HG03432 (cell line): ENCODE measurements at regions not wholly inside any gene's neighbourhood (a gene's known extent, or its start where the extent isn't known, plus 50 kb on each side); places are given as distances from the start of the nearest gene placed in this dataset.
"Not testable (repeated sequence)": the region's sequence is repeated elsewhere in the genome, so short reads cannot be mapped to it uniquely, and the experiment has no call there.

Experiments
- ATAC-seq: cut with Tn5 transposase; IDR thresholded peaks from one replicate; pipeline ENCODE4 v1.9.1; 2021; ENCODE audit warnings: mild to moderate bottlenecking, moderate library complexity; ENCODE audit not compliant: unreplicated experiment

DNA sequence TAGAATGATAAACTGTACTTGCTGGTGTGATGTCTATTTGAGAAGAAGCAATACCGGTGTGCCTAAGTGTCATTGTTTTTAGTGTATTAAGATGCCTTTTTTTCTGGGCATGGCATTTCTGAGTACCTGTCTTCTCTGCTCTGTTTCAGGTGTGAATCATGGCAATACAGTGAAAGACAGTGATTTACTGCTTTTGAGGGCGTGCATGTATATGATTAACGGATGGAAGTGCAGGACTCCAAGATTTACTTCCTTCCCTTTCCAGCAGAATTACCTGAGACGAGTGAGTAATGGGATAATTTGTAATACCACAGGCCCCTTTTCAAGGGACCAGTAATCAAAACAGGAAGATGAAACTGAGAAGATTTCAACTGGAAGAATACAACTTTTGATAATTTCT is 315.8 kb downstream of the SOX4 start:
- no peak for ATAC-seq

DNA sequence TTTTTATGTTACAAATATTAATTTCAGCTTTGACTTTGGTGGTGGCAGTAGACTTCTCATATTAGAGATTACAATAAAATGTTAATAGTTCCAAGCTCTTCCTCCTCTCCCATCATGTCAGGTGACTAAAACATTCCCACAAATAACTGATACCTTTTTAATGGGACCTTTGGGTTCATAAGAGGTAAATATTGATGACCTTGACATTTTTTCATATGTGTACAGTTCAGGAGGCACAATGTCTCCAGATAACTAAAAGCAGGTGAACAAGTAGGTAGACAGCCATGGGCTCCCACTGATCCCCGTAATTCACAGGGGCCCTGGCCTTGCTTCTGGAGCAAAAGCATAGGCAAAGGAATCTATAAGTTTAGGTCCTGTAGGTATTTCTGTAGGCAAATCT is 317.7 kb downstream of the SOX4 start:
- ATAC-seq = no peak

GRCh38 chr6:21912151-21912832 is 318.7 kb downstream of the SOX4 start:
- no peak for ATAC-seq

- ATAC-seq = no peak
These were observed 320.8 kb downstream of the SOX4 start for GRCh38 chr6:21914121-21914973.

DNA sequence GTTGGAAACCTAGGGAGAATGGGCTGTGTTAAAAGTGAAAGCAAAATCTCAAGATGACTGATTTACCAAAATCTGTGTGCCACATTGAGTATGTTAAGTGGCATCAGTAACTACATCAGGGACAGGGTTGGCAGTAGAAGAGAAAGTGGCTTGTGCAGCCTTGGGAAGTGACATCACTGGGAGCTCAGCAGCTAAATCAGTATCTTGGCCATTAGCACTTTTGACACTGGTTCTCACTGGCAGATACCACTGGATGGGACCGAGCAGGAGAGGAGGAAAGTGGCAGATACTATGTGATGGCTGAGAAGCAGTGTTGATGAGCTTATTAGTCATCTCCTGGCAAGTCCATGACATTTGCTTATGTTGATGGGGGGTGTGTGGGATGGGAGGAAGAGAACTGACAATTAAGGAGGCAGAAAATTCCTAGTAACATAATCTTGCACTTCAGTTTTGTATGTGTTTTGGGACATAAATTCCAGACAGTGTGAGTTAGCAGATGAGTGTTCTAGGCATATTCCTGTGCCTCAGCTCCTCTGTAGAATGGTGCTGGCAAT is 322.2 kb downstream of the SOX4 start:
- peak; percentile 65 for ATAC-seq

DNA sequence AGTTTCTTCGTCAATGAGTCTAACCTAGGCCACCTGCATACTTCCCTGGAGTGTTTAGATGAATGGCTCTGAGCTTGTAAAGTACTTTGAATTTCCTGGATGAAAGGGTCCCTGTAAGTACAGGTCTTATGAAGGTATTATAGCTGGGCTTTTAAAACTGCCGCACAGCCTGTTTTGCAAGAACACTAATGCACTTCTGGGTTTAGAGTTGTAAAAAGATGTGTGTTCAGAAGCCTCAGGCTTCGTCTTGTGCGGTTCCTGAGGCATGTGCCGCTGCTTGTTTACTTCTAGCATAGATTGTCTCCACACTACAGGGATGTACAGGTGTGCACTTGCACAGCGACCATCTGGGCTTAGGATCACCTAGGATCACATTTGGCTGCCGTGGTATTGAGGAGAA is 324.5 kb downstream of the SOX4 start:
- no peak for ATAC-seq

DNA sequence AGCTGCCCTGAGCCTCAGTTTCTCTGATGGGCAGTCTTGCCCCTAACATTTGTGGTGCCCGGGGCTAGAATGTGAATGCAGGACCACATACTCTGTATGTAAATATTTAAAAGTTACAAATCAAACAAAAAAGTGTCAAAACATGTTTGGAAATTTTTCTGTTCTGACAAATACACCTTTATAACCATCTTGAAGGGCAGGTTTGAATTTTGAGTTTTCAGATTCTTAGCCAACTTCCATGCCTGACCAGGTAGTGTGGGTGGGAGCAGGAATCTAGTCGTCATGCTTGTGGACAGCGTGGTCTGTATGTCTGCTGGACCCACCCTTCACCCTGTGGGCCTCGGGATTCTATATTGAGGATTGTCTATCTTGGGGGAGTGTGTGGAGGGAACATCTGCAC is 325.1 kb downstream of the SOX4 start:
- ATAC-seq = no peak

DNA sequence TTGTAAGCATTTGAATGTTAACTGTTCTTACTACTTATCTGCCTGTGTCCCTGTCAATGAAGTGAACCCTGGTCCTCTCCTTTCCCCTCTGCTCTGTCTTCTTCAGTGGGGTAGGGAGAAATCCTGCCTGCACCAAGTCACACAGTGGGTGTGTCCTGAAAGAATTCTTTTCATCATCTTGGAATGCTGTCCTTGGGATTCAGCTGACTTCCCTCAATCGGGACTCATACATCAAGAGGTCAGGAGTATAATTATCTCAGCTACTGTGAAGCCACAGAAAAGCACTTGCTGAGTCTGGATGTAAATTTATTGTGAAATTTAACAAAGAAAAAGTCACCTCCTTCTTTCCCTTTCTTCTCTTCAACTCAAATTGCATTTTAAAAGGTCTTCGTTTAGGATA is 328.5 kb downstream of the SOX4 start:
- ATAC-seq = no peak

GRCh38 chr6:21924002-21924401 is 330.5 kb downstream of the SOX4 start:
- no peak for ATAC-seq

GRCh38 chr6:21928827-21929226 is 335.3 kb downstream of the SOX4 start:
- no peak for ATAC-seq

DNA sequence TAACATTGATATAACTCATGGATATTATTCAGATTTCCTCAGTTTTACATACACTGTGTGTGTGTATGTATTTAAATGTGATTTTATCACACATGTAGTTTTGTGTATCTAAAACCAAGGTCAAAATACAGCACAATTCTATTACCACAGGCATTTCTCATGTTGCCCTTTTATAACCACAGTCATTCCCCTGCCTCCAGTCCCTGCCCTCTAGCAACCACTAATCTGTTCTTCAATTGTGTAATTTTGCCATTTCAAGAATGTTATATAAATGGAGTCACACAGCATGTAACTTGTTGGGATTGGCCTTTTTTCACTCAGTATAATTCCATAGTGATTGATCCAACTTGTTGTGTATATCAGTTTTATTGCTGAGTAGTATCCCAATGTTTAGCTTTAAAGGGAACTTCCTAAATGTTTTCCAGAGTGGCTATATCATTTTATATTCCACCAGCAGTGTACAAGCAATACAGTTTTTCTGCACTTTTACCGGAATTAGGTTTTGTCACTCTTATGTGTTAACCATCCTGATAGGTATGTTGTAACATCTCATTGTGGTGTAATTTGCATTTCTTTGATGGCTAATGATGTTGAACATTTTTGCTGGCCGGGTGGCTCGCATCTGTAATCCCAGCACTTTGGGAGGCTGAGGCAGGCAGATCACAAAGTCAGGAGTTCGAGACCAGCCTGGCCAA is 338.2 kb downstream of the SOX4 start:
- ATAC-seq = no peak

DNA sequence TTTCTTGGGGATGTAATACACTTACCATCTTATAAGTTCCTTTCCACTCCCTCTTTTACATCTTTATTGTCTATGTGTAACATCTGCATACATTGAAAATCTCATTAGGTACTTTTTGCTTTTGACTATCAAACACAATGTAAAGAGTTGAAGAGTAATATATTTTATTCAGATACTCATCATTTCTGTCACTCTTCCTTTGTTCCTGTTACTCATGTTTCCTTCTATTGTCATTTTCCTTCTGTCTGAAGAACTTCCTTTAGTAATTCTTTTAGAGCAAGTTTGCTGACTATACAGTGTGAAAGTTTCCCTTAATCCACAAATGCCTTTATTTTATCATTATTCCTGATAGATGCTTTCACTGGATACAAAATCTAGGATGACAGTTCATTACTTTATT is 339.8 kb downstream of the SOX4 start:
- no peak for ATAC-seq

DNA sequence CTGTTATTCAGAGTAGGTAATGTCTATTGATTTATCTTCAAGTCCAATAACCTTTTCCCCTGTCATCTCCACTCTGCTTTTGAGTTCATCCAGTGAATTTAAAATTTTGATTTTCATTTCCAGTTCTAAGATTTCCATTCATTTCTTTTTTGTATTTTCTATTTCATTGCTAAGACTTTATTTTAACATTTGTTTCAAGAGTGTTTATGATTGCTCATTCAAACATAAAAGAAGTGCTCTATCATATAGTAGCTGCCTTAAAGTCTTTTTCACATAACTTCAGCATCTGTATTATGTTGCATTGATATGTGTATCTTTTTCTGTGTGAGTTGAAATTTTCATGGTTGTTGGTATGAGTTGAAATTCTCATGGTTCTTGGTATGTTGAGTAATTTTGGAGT is 341.6 kb downstream of the SOX4 start:
- no peak for ATAC-seq

DNA sequence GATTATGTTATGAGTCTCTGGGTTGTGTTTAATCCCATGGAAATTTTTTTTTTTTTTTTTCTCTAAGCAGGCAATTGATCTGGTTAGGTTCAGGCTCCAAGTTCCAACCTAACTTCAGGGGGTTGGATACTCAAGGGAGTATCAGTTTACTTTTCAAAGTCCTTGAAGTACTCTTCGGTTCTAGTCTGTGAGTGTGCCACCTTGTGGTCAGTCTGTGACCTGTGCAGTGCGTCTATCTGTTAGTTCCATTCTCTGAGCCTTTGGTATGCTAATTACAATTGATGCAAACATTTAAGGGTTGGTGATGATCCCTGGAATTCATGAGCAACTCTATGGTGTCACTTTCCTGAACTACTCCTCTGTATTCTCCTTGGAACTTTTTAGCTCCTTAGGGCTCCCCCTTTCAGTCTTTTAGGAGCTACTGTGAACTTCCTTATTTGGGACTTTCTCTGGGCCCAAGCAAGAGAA is 342.0 kb downstream of the SOX4 start:
- ATAC-seq = no peak

- no peak for ATAC-seq
These were observed 343.9 kb downstream of the SOX4 start for GRCh38 chr6:21937466-21937865.

- not testable (repeated sequence) for ATAC-seq
These were observed 345.5 kb downstream of the SOX4 start for GRCh38 chr6:21939066-21939465.

DNA sequence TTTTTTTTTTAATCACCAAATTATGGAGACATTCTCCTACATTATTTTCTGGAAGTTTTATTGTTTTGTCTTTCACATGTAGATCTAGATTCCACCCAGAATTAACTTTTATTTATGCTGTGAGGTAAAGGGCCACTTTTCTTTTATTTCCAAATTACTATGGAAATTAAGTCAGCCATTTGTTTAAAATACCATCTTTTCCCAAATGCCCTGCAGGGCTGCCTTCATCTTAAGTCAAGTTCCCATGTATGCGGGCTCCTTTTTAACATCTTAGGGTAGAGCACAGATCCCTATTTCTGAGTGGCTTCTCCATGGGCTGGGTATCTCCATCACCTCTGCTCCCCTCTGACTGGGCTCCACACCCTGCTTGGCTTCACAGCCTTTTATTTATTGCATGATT is 348.4 kb downstream of the SOX4 start:
- no peak for ATAC-seq

DNA sequence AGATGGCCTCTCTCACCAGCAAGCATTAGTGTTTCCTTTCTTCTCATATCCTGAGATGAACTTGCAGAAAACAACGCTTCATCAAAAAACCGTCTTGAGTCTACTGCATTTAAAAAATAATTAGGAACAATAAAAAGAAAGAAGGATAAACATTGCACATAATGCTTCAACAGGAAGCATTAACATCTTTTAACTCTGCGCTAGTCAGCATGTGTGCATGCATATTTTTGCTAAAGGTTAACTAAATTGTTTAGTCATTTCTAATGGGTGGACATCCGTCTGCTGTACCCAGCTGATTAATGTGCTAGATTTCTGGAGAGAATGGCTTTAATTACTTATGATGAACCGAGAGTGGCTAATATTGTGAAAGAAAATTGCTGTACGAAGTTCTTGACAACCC is 349.3 kb downstream of the SOX4 start:
- no peak for ATAC-seq

DNA sequence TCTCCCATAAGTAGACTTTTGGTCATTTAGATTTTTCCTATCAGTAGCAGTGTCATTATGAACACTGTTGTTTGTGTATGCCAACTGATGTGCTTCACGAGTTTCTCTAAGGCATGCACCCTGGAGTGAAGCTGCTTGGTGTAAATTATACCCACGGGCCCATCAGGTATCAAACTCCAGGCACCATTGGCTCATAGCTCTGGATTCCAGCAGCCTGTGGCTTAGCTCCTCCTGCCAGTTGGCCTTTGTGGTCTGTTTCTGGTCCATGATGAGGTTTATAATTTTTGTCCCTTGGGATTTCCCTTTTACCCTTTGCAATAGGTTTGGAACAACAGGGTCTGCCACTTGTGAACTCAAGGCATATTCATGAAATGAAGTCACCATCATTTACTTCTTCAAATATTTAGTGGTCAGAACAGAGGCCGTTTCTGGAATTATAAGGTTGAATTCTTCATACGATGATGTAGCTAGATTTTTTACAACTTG is 350.5 kb downstream of the PRL start:
- no peak for ATAC-seq

GRCh38 chr6:21947227-21947626 is 349.6 kb downstream of the PRL start:
- ATAC-seq = not testable (repeated sequence)

GRCh38 chr6:21947731-21948386 is 349.0 kb downstream of the PRL start:
- ATAC-seq = no peak
